ENCODE measurements at regions not wholly inside any gene's neighbourhood (a gene's known extent, or its start where the extent isn't known, plus 50 kb on each side); places are given as distances from the start of the nearest gene placed in this dataset.

DNA sequence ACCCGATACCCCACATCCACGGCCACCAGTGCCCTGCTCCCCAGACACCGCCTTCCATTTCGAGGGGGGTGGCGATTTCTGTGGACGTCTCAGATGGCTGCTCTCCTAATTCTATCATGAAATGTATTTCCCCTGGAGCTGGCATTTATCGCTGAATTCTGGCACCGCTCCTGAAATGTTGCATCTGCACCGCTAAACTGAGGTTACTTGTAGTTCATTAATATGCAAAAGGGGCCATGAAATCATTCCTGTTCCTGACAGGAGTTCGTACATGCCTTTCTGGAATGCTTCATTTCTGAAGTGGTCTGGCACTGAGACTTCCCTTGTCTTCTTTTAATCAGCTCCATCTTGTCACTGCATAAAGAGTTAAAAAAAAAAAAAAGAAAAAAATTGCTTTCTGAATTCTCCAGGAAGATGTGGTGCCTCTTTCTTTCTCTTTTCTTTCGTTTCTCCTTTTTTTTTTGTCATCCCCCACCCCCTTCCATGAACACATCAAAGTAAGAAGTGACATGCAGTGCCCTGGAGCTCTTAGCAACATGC, 97.7 kb upstream of the SMARCA2 start:
- TF ChIP-seq, protein P1, sequence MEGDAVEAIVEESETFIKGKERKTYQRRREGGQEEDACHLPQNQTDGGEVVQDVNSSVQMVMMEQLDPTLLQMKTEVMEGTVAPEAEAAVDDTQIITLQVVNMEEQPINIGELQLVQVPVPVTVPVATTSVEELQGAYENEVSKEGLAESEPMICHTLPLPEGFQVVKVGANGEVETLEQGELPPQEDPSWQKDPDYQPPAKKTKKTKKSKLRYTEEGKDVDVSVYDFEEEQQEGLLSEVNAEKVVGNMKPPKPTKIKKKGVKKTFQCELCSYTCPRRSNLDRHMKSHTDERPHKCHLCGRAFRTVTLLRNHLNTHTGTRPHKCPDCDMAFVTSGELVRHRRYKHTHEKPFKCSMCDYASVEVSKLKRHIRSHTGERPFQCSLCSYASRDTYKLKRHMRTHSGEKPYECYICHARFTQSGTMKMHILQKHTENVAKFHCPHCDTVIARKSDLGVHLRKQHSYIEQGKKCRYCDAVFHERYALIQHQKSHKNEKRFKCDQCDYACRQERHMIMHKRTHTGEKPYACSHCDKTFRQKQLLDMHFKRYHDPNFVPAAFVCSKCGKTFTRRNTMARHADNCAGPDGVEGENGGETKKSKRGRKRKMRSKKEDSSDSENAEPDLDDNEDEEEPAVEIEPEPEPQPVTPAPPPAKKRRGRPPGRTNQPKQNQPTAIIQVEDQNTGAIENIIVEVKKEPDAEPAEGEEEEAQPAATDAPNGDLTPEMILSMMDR (IDR thresholded peaks at IDR 0.05; ENCODE audit: poor library complexity): no peak
- TF ChIP-seq EZH2 (IDR thresholded peaks at IDR 0.05; ENCODE audit: borderline replicate concordance) (no peak), EZH2phosphoT487 (IDR thresholded peaks at IDR 0.05; ENCODE audit: low read depth, severe bottlenecking, unreplicated experiment) (no peak)

All from hepatocyte (in vitro differentiated cells).